ENCODE measurements at regions not wholly inside any gene's neighbourhood (a gene's known extent, or its start where the extent isn't known, plus 50 kb on each side); places are given as distances from the start of the nearest gene placed in this dataset.
"Not testable (repeated sequence)": the region's sequence is repeated elsewhere in the genome, so short reads cannot be mapped to it uniquely, and the experiment has no call there.

GRCh38 chr22:22745225-22746060 lies 101.0 kb downstream of the GGTLC2 start:
- no peak for DNase-seq

- DNase-seq, result no peak
These were observed 101.9 kb downstream of the GGTLC2 start for GRCh38 chr22:22746061-22746962.

GRCh38 chr22:22746963-22747933 lies 102.8 kb downstream of the GGTLC2 start:
- DNase-seq, result no peak

- peak; percentile 5 for DNase-seq
These were observed 103.9 kb downstream of the GGTLC2 start for GRCh38 chr22:22748297-22748743.

GRCh38 chr22:22748756-22749155 lies 104.3 kb downstream of the GGTLC2 start:
- no peak for DNase-seq

- DNase-seq, result no peak
These were observed 104.8 kb downstream of the GGTLC2 start for GRCh38 chr22:22749167-22749758.

GRCh38 chr22:22750335-22751042 lies 106.1 kb downstream of the GGTLC2 start:
- no peak for DNase-seq

GRCh38 chr22:22751043-22751603 lies 106.7 kb downstream of the GGTLC2 start:
- no peak for DNase-seq

- DNase-seq, result no peak
These were observed 107.8 kb downstream of the GGTLC2 start for GRCh38 chr22:22752199-22752555.

GRCh38 chr22:22752556-22753477 lies 108.4 kb downstream of the GGTLC2 start:
- peak; percentile 20 for DNase-seq

- DNase-seq, result no peak
These were observed 109.3 kb downstream of the GGTLC2 start for GRCh38 chr22:22753526-22754267.

GRCh38 chr22:22754268-22754657 lies 109.8 kb downstream of the GGTLC2 start:
- no peak for DNase-seq

GRCh38 chr22:22754961-22755777 lies 110.8 kb downstream of the GGTLC2 start:
- no peak for DNase-seq

GRCh38 chr22:22755778-22756100 lies 111.3 kb downstream of the GGTLC2 start:
- no peak for DNase-seq

GRCh38 chr22:22756109-22756508 lies 111.7 kb downstream of the GGTLC2 start:
- no peak for DNase-seq

- not testable (repeated sequence) for DNase-seq
These were observed 112.3 kb downstream of the GGTLC2 start for GRCh38 chr22:22756551-22757201.

- DNase-seq, result not testable (repeated sequence)
These were observed 113.8 kb downstream of the GGTLC2 start for GRCh38 chr22:22758101-22758807.

Data from NCI-H226 (cell line).